Brain microvascular endothelial cell (primary cell): ENCODE measurements at regions not wholly inside any gene's neighbourhood (a gene's known extent, or its start where the extent isn't known, plus 50 kb on each side); places are given as distances from the start of the nearest gene placed in this dataset.
A peak's percentile ranks its signal among the peaks of the same experiment; 100 is the strongest.

ENCODE experiments used
- DNase-seq: peaks from one replicate; pipeline ENCODE4 v3.0.0-alpha.2; 2020
- H3K27ac ChIP-seq: fragments of 250-450 bp; sonication (Bioruptor Pico); 2 replicates; pipeline ENCODE4 v1.5.1; 2020; ENCODE audit warnings: mild to moderate bottlenecking, moderate library complexity
- H3K27me3 ChIP-seq: fragments of 250-450 bp; sonication (Bioruptor Pico); replicated peaks from 2 replicates; pipeline ENCODE4 v1.5.1; 2020; ENCODE audit warnings: mild to moderate bottlenecking
- H3K36me3 ChIP-seq: fragments of 250-450 bp; sonication (Bioruptor Pico); replicated peaks from 2 replicates; pipeline ENCODE4 v1.5.1; 2020; ENCODE audit warnings: mild to moderate bottlenecking
- H3K4me3 ChIP-seq: 2 replicates; pipeline ENCODE4 v1.5.1; 2011; ENCODE audit warnings: low read depth, mild to moderate bottlenecking, control low read depth, low read length, moderate library complexity
- CTCF ChIP-seq: IDR thresholded peaks from 2 replicates; pipeline ENCODE4 v1.5.1; 2011; ENCODE audit warnings: low read depth, mild to moderate bottlenecking, moderate library complexity, low read length, control low read depth, inconsistent platforms; ENCODE audit errors: missing control alignments
- in situ Hi-C: cut with HindIII; loops from 2 replicates; pipeline ENCODE4 v1.10.0; 2017; ENCODE audit warnings: low sequenced_read_pairs, low pct_ligation_motif_present

GRCh38 chr10:42477170-42477569, 161.2 kb downstream of the ZNF33B start:
- H3K27me3 ChIP-seq = no peaks in the 10 kb centered on the region
- in situ Hi-C loops = no loop called here
- H3K27ac ChIP-seq = no peak overlapping the region
- no peak for TF ChIP-seq CTCF
- H3K36me3 ChIP-seq = no peaks in the 10 kb centered on the region
- no peak for DNase-seq
- H3K4me3 ChIP-seq = no peak overlapping the region

- no peak for TF ChIP-seq CTCF
- in situ Hi-C loops = no loop called here
- DNase-seq = no peak
- H3K27me3 ChIP-seq = no peaks in the 10 kb centered on the region
- H3K36me3 ChIP-seq = no peaks in the 10 kb centered on the region
- peak overlapping the region; percentile 29 for H3K4me3 ChIP-seq
- no peak overlapping the region for H3K27ac ChIP-seq
Measured at GRCh38 chr10:42476101-42476500, 162.3 kb downstream of the ZNF33B start.

GRCh38 chr10:42475168-42476098, 162.9 kb downstream of the ZNF33B start:
- TF ChIP-seq CTCF = no peak
- no peaks in the 10 kb centered on the region for H3K27me3 ChIP-seq
- no peaks in the 10 kb centered on the region for H3K36me3 ChIP-seq
- no peak overlapping the region for H3K27ac ChIP-seq
- in situ Hi-C loops = no loop called here
- H3K4me3 ChIP-seq = peak overlapping the region; percentile 29
- peak; percentile 11 for DNase-seq

DNA sequence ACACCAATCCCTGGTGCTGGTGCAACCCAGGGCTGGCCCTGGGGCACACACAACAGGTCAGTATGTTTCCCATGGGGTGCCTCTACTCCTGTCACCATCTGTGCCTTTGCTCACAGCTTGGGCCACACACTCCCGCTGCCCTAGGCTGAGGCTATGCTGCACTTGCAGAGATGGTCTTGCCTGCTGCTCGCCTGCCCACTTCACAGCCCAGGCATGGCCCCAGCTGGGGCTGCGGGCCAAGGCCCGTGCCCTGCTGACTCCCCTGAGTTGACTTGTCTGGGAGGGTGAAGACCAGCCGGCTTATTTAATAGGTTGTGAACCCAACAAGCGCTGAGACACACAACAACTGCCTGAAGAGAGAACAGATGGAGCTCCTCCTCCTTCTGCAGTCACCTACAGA, 184.1 kb downstream of the ZNF33B start:
- DNase-seq = no peak
- no peaks in the 10 kb centered on the region for H3K27me3 ChIP-seq
- no peak overlapping the region for H3K27ac ChIP-seq
- in situ Hi-C loops = no loop called here
- TF ChIP-seq CTCF = no peak
- no peaks in the 10 kb centered on the region for H3K36me3 ChIP-seq
- no peak overlapping the region for H3K4me3 ChIP-seq

GRCh38 chr10:42431095-42431494, 207.3 kb downstream of the ZNF33B start:
- Histone ChIP-seq H3K36me3 (no peaks in the 10 kb centered on the region), H3K4me3 (no peak overlapping the region), H3K27ac (no peak overlapping the region), H3K27me3 (no peaks in the 10 kb centered on the region)
- DNase-seq = no peak
- in situ Hi-C loops = no loop called here
- no peak for TF ChIP-seq CTCF
